ENCODE measurements at regions not wholly inside any gene's neighbourhood (a gene's known extent, or its start where the extent isn't known, plus 50 kb on each side); places are given as distances from the start of the nearest gene placed in this dataset.
"Not testable (repeated sequence)": the region's sequence is repeated elsewhere in the genome, so short reads cannot be mapped to it uniquely, and the experiment has no call there.

DNA sequence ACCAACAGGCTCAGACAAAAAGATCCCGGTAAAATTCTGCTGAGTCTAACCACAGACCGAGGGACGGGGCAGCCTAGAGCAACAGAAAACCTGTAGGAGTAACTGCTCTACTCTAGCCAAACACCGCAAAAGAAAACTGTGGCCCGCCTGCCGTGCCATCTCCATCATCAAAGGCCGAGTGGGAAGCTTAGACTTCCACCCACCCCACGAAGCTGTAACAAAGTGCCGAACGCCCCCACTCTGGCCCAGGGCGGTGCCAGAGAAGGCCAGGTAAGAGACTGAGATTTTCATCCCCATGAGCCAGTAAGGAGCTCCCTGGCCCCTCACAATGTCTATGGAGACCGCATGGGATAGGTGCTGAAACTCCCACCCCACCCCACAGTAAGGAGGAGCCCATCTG, 231.9 kb upstream of the COX10 start:
- no peak for ATAC-seq
- Histone ChIP-seq H3K27ac (no peak overlapping the region), H3K4me1 (no peaks in the 10 kb centered on the region), H3K36me3 (no peaks in the 10 kb centered on the region), H3K9me3 (no peaks in the 10 kb centered on the region), H3K27me3 (no peaks in the 10 kb centered on the region), H3K4me3 (no peak overlapping the region)
- intact Hi-C loops (cut with DNase I): no loop called here
- WGBS (ENCODE audit: insufficient coverage, low coverage, low lambda C conversion rate, missing lambda C conversion rate): 91% methylated on average over 6 of the region's 12 CpGs
- no peak for DNase-seq
- TF ChIP-seq POLR2A (IDR thresholded peaks at IDR 0.05): no peak
- TF ChIP-seq, protein P1, sequence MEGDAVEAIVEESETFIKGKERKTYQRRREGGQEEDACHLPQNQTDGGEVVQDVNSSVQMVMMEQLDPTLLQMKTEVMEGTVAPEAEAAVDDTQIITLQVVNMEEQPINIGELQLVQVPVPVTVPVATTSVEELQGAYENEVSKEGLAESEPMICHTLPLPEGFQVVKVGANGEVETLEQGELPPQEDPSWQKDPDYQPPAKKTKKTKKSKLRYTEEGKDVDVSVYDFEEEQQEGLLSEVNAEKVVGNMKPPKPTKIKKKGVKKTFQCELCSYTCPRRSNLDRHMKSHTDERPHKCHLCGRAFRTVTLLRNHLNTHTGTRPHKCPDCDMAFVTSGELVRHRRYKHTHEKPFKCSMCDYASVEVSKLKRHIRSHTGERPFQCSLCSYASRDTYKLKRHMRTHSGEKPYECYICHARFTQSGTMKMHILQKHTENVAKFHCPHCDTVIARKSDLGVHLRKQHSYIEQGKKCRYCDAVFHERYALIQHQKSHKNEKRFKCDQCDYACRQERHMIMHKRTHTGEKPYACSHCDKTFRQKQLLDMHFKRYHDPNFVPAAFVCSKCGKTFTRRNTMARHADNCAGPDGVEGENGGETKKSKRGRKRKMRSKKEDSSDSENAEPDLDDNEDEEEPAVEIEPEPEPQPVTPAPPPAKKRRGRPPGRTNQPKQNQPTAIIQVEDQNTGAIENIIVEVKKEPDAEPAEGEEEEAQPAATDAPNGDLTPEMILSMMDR (IDR thresholded peaks at IDR 0.05): no peak

DNA sequence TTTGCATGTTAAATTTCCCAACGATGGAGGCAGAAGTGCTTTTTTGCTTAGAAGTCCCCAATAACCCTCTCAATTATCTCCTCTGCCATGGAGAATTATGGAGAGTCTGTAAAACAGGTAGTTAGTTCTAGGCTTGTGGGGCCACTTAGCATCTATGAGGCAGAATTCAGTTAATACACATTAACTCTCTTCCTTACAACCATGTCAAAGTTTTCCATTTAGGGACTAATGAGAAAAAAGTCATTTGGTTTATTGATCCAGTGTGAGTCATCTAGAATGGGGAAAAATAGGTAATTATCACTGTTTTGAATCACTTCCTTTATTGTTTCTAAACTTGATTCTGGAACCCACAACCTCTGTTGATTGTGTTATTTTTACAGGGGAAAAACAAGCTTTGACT, 229.1 kb upstream of the COX10 start:
- intact Hi-C loops (cut with DNase I): no loop called here
- WGBS (ENCODE audit: insufficient coverage, low coverage, low lambda C conversion rate, missing lambda C conversion rate): 40% methylated on average over 1 of the region's 1 CpG
- H3K36me3 ChIP-seq: no peaks in the 10 kb centered on the region
- H3K4me3 ChIP-seq: no peak overlapping the region
- no peak for ATAC-seq
- H3K9me3 ChIP-seq: no peaks in the 10 kb centered on the region
- TF ChIP-seq POLR2A (IDR thresholded peaks at IDR 0.05): no peak
- TF ChIP-seq, protein P1 (IDR thresholded peaks at IDR 0.05): no peak
- H3K27ac ChIP-seq: no peak overlapping the region
- no peaks in the 10 kb centered on the region for H3K4me1 ChIP-seq
- no peaks in the 10 kb centered on the region for H3K27me3 ChIP-seq
- DNase-seq: no peak

DNA sequence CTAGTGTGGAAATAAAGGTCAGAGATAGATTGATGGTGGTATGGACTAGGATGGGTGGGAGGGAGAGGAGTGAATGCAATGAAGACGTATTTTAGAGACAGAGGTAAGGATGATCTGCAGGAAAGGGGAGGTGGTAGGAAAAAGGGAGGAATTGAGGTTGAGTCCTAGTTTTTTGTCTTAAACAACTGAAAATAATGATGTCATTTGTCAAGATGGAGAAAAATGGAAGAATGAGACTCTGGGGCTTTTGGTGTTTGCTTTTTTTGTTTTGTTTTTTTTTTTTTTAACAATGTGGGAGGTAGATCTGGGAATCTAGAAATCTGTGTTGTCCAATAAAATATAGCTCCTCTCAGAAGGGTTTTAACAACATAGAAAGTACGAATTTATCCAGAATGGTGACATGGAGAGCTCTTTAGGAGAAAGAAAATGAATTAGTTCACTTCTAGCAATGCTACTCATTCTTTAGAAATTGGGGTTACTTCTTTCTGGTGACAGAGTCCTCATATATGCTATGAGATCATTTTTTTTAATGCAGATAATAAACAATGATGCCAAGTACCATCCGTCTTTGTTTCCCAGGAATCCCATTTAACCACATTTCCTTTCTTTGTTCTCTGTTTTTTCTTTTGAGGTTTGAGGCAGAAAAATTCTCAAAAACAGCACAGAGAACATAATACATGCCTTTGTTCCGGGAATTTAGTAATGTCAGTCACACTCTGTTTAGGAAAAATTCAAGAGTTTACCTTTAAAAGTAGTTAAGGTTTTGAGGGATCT, 225.3 kb upstream of the COX10 start:
- 69% methylated on average over 4 of the region's 4 CpGs for WGBS (ENCODE audit: insufficient coverage, low coverage, low lambda C conversion rate, missing lambda C conversion rate)
- Histone ChIP-seq H3K4me1 (no peaks in the 10 kb centered on the region), H3K27ac (no peak overlapping the region), H3K9me3 (peaks cover 0 to 2% (median 0%) of the 10 kb centered on the region in 4 donors), H3K4me3 (no peak overlapping the region), H3K36me3 (no peaks in the 10 kb centered on the region), H3K27me3 (no peaks in the 10 kb centered on the region)
- ATAC-seq (no peak), DNase-seq (no peak)
- TF ChIP-seq POLR2A (IDR thresholded peaks at IDR 0.05): no peak
- TF ChIP-seq, protein P1 (IDR thresholded peaks at IDR 0.05): no peak
- intact Hi-C loops (cut with DNase I): no loop called here

DNA sequence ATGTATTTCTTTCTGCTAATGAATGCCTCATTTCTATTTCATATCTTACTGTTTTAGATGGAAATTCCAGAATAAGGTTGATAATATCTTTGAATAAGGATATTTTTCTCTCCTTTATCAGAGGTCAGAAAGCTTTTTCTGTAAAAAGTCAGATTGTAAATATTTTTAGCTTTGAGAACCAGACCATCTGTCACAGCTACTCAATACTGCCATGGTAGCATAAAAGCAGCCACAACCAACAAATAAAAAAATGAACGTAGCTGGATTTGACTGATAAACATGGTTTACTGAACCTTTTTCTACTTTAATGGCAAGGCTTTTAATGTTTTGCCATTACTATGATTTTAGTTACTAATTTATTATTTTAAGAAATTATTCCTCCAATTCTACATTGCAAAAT, 217.4 kb upstream of the COX10 start:
- intact Hi-C loops (cut with DNase I): no loop called here
- WGBS (ENCODE audit: insufficient coverage, low coverage, low lambda C conversion rate, missing lambda C conversion rate): 80% methylated on average over 1 of the region's 1 CpG
- H3K4me1 ChIP-seq: no peaks in the 10 kb centered on the region
- no peak for TF ChIP-seq POLR2A (IDR thresholded peaks at IDR 0.05)
- TF ChIP-seq, protein P1 (IDR thresholded peaks at IDR 0.05): no peak
- peaks cover 0 to 3% (median 0%) of the 10 kb centered on the region in 4 donors for H3K9me3 ChIP-seq
- H3K27me3 ChIP-seq: no peaks in the 10 kb centered on the region
- no peaks in the 10 kb centered on the region for H3K36me3 ChIP-seq
- H3K27ac ChIP-seq: no peak overlapping the region
- no peak for ATAC-seq
- DNase-seq: no peak
- H3K4me3 ChIP-seq: no peak overlapping the region

DNA sequence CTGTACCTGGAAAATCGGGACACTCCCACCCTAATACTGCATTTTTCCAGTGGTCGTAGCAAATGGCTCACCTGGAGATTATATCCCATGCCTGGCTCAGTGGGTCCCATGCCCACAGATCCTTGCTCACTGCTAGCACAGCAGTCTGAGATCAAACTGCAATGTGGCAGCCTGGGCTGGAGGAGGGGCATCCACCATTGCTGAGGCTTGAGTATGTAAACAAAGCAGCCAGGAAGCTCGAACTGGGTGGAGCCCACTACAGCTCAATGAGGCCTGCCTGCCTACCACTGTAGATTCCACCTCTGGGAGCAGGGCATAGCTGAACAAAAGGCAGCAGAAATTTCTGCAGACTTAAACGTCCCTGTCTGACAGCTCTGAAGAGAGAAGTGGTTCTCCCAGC, 213.6 kb upstream of the COX10 start:
- H3K4me3 ChIP-seq; H3K9me3 ChIP-seq; H3K36me3 ChIP-seq; intact Hi-C loops (cut with DNase I); H3K4me1 ChIP-seq; ATAC-seq; H3K27ac ChIP-seq; H3K27me3 ChIP-seq; DNase-seq: not testable (repeated sequence)
- WGBS (ENCODE audit: insufficient coverage, low coverage, low lambda C conversion rate, missing lambda C conversion rate): 83% methylated on average over 1 of the region's 4 CpGs

All from right lobe of liver (tissue), 6 donors.